GM23338 (cell line): ENCODE measurements at regions not wholly inside any gene's neighbourhood (a gene's known extent, or its start where the extent isn't known, plus 50 kb on each side); places are given as distances from the start of the nearest gene placed in this dataset.

Experiments used
- TF ChIP-seq, protein P1 (sequence below), 2 experiments: fragments of 200-600 bp in 1 of 2; sonication (generic) in 1 of 2; conservative IDR thresholded peaks; 2 replicates each; pipeline versions ENCODE4 v1.5.1 to v1.6.1; 2016 to 2017; ENCODE audit warnings: antibody characterized with exemption in 2 of 2, low read depth in 2 of 2, mild to moderate bottlenecking in 2 of 2, moderate library complexity in 1 of 2
- TF ChIP-seq, protein P2 (sequence below): IDR thresholded peaks from one replicate; pipeline ENCODE4 v1.6.1; 2018; ENCODE audit warnings: antibody characterized with exemption; ENCODE audit not compliant: unreplicated experiment

DNA sequence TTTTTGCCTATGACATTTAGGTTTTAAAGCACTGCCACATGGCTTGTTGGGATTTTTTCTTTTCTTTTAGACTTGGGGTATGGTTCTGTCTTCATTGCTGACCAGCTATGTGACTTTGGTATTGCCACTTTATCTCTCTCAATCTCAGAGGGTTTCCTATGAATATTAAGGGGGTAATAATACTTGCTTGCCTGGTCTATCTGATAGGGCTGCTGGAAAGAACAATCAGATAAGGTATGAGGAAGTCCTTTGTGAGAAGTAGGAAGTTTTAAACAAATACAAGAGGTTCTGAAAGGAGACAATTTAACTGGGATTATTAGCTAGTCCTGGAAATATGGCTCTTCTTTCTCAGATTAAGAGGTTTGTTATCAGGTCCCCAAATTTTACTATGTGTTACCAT is 80.8 kb downstream of the ZNF92 start:
- TF ChIP-seq, protein P1, sequence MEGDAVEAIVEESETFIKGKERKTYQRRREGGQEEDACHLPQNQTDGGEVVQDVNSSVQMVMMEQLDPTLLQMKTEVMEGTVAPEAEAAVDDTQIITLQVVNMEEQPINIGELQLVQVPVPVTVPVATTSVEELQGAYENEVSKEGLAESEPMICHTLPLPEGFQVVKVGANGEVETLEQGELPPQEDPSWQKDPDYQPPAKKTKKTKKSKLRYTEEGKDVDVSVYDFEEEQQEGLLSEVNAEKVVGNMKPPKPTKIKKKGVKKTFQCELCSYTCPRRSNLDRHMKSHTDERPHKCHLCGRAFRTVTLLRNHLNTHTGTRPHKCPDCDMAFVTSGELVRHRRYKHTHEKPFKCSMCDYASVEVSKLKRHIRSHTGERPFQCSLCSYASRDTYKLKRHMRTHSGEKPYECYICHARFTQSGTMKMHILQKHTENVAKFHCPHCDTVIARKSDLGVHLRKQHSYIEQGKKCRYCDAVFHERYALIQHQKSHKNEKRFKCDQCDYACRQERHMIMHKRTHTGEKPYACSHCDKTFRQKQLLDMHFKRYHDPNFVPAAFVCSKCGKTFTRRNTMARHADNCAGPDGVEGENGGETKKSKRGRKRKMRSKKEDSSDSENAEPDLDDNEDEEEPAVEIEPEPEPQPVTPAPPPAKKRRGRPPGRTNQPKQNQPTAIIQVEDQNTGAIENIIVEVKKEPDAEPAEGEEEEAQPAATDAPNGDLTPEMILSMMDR (conservative IDR thresholded peaks at IDR 0.05; ENCODE audit: low read depth in 2 of 2), result no peak
- TF ChIP-seq, protein P2, sequence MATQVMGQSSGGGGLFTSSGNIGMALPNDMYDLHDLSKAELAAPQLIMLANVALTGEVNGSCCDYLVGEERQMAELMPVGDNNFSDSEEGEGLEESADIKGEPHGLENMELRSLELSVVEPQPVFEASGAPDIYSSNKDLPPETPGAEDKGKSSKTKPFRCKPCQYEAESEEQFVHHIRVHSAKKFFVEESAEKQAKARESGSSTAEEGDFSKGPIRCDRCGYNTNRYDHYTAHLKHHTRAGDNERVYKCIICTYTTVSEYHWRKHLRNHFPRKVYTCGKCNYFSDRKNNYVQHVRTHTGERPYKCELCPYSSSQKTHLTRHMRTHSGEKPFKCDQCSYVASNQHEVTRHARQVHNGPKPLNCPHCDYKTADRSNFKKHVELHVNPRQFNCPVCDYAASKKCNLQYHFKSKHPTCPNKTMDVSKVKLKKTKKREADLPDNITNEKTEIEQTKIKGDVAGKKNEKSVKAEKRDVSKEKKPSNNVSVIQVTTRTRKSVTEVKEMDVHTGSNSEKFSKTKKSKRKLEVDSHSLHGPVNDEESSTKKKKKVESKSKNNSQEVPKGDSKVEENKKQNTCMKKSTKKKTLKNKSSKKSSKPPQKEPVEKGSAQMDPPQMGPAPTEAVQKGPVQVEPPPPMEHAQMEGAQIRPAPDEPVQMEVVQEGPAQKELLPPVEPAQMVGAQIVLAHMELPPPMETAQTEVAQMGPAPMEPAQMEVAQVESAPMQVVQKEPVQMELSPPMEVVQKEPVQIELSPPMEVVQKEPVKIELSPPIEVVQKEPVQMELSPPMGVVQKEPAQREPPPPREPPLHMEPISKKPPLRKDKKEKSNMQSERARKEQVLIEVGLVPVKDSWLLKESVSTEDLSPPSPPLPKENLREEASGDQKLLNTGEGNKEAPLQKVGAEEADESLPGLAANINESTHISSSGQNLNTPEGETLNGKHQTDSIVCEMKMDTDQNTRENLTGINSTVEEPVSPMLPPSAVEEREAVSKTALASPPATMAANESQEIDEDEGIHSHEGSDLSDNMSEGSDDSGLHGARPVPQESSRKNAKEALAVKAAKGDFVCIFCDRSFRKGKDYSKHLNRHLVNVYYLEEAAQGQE, result no peak
